GM21576 (cell line): ENCODE measurements at regions not wholly inside any gene's neighbourhood (a gene's known extent, or its start where the extent isn't known, plus 50 kb on each side); places are given as distances from the start of the nearest gene placed in this dataset.
"Not testable (repeated sequence)": the region's sequence is repeated elsewhere in the genome, so short reads cannot be mapped to it uniquely, and the experiment has no call there.

ENCODE experiments used
- ATAC-seq: cut with Tn5 transposase; IDR thresholded peaks from one replicate; pipeline ENCODE4 v1.9.1; 2021; ENCODE audit warnings: mild to moderate bottlenecking, moderate library complexity; ENCODE audit not compliant: unreplicated experiment

DNA sequence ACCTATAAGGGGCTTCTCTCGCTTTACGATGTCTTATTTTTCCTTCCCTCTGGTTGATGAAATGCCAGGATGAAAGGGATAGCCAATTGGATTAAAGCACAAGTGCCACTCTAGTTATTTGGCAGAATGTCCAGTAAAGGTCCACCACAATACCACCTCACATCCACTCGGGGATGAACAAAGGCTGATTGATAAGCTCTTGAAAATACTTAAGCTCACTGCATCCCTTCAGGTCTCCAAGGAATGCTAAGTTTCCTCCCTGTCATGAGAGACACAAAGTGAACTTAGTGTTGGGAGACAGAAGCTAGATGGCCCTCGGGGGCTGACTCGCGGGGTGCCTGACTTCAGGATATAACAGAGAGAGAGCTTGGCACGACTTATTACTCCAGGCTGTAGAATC lies 185.9 kb upstream of the ZNF644 start:
- ATAC-seq, result not testable (repeated sequence)

DNA sequence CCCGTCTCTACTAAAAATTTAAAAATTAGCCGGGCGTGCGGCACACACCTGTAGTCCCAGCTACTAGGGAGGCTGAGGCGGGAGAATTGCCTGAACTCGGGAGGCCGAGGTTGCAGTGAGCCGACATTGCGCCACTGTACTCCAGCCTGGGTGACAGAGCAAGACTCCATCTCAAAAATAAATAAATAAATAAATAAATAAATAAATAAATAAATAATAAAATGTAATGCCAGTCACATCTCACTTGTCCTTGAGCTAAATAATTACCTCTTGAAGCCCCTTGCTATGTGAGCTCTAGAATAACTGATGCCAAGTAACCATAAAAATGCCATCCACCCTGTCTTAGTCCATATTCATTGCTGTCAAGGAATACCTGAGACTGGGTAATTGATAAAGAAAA lies 182.3 kb upstream of the ZNF644 start:
- ATAC-seq, result not testable (repeated sequence)

DNA sequence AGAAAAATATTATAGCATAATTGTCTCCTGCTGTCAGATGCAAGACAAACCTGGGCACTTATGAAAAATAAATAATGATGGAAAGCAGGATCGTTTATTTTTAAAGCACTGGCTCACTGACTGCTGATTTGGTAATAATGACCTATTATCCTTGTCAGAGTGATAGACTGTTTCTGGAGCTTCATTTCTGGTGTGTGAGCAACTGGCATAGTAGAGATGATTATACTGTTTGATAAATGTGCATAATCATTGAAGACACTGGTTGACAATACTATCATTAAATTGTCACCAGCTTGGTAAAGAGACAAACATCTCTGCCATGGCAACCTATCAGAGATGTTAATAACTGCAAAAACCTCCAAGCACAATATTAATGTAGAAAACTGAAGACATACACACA lies 179.9 kb upstream of the ZNF644 start:
- ATAC-seq, result no peak

DNA sequence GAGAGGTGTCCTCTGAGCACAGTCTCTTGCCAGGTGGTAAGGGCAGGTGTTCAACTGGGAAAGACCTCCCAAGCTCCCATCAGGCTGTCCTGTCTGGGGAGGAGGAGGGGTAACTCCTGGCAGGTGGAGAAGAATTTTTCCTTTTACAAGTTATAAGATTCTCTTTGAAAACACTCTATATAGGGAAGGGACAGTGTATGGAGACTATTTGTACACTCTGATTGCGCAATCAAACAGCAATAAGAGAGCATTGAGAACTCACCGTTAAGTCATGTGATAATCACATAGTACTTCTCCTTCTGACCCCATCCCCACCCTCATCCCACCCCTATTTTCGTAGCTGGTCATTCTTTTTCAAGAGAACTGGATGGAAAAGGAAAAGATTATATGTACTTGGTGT lies 179.3 kb upstream of the ZNF644 start:
- no peak for ATAC-seq

DNA sequence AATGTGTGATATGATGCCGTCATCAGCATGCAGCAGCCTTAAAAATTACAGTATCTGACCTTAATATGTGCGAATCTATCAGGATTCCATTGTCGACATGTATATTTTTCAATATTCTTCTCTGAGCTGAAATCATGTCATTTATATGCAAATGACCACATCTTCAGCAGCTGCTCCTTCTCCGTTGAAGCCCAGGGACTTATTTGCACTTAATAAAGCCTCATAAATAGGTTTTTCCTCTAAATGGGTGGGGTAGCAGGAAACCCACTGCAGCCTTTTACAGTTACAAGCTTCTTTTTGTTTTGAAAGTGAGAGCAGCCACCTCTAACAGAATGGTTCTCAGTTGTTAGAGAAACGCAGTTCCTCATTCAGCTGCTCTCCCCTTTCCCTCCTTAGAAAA lies 178.8 kb upstream of the ZNF644 start:
- no peak for ATAC-seq

DNA sequence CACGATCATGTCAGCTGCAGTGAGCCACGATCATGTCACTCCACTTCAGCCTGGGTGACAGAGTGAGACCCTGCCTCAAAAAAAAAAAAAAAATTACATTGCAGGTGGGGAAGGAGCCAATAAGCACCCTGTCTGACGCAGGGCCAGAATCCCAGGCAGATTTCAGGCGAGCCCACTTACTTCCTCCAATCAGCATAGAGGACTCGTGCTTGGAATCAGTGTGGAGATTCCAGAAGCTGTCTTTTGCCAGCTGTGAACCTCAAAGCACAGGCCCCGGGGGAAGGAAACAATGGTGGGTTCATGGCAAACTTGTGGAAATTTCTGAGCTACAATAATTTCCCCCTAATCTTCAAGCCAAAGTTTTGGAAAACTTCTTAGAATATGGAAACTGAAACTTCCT lies 178.2 kb upstream of the ZNF644 start:
- no peak for ATAC-seq

DNA sequence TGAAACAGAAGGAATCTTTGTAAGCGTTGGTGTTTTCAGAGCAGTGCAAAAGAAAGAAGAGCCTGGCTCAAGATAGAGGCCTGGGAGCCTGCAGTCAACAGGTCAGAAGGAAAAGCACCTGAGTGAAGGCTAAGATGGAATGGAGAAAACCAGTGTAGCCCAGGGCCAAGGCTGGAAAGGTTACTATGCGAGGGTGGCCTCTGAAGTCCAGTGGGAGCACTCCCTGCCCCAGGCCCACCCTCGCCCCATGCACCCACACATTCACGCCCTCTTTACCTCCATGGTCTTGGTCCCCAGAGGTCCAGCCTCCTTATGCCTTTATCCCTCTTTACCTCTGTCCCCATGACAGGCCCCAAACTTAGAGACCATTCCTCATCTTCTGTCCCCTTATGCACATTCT lies 169.2 kb upstream of the ZNF644 start:
- ATAC-seq, result no peak

DNA sequence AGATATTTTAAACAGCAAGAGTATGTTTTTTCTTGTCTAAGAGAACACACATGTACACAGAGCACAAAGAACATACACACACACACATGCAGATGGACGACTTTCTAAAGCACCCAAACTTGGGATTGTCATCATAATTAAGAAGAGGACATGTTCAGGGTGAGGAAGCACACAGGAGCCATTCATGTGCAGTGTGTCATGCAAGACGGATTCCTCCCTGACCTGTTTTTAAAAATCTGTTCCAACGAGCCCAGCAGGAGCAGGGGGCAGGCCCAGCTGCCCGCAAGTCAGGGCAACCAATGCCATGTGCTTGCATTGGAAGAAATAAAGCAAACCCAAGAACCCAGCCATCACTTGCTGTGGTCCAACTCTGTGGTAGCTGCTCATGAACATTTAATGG lies 167.3 kb upstream of the ZNF644 start:
- ATAC-seq, result no peak

DNA sequence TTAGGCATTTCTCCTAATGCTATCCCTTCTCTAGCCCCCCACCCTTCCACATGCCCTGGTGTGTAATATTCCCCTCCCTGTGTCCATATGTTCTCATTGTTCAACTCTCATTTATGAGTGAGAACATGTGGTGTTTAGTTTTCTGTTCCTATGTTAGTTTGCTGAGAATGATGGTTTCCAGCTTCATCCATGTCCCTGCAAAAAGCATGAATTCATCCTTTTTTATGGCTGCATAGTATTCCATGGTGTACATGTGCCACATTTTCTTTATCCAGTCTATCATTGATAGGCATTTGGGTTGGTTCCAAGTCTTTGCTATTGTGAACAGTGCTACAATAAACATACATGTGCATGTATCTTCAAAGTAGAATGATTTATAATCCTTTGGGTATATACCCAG lies 161.0 kb upstream of the ZNF644 start:
- not testable (repeated sequence) for ATAC-seq

DNA sequence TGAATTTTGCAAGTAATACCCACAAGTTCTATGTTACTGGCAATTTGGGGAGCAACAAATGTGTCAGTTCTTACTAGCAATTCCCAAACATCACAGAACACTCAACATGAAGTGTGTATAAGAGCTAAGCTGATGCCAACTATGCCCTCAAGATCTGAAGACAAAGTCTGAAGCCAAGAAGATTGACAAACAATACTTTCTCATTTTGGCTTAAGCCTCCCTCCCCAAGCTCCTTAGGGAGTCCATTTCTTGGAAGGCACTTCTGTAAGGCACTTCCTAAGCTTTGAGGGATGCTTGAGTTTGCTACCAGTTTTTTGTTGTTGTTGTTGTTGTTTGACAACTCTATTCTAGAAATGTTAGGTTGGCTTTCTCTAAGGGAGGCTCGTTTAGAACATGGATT lies 154.4 kb upstream of the ZNF644 start:
- no peak for ATAC-seq

DNA sequence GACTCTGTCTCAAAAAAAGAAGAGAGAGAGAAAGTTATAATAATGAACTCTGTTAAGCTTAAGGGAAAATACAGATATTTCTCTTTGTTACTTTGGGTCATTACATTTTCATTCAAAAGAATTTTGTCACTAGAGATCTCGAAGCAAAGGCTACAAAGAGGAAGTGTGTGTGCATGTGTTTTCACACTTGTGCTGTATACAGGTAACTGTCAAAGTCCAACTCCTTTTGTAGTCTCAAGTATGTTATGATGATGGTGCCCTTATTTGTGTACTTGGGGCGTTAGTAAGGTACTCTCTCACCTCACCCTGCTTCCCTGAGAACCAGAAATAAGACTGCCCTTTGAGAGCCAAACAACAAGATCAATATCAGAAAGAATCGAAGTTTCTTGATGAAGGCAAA lies 152.9 kb upstream of the ZNF644 start:
- no peak for ATAC-seq

DNA sequence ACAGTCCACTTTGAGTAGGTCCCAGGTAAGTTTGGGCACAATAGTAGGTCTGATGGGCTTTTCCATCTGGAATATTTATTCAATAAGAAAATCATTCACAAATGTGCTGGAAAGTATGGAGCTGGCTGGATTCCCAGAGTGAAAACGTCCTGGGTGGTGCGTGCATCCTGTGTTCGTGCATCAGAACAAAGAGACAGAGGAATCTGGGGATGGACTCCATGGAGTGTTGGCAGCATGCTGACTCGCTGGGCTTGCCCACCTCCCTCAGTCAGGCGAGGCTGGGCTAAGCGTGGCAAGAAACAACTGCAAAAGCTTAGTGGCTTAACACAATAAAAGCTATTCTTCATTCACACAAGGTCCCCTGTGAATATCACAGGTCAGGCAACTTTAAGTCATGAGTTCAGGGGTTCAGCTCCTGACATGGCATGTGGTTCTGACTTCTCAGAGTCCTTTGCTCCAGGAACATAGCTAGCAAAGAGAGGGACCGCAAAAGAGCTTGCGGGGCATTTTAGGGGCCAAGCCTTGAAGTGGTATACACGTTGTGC lies 151.6 kb upstream of the ZNF644 start:
- no peak for ATAC-seq

DNA sequence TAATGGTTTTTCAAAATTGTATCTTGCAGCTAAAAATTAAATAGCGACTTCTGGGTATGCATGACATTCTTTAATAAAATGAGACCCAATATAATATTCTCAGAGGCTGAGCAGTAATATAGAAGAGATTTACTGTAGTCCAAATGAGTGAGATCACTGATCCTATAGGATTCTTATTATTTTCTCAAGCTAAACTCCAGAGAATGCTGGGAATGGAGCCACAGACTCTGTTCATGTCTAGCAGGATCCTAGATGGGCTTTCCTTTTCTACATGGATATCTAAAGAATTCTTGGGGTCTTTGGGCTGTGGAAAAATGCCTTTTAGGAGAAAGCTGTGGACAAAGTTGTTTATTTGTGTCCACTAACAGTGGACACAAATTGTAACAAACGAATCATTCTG lies 150.7 kb upstream of the ZNF644 start:
- no peak for ATAC-seq

DNA sequence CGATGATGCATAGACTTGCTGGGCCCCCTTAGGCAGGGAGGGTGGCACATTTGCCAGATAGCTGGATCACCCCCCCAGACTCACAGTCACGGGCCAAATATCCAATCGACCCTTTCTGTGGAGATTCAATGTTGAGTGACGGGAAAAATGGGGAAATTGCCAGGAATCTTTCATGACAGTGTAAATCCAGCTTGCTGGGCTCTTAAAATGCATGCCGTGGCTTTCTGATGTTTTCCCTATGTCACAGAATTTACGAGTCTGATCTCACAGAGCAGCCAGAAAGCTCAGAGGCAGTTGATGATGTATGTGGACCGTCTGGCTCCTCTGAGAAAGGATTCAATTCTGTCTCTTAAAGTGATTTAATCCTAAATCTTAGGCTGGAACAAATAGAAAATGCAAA lies 150.1 kb upstream of the ZNF644 start:
- ATAC-seq, result no peak

DNA sequence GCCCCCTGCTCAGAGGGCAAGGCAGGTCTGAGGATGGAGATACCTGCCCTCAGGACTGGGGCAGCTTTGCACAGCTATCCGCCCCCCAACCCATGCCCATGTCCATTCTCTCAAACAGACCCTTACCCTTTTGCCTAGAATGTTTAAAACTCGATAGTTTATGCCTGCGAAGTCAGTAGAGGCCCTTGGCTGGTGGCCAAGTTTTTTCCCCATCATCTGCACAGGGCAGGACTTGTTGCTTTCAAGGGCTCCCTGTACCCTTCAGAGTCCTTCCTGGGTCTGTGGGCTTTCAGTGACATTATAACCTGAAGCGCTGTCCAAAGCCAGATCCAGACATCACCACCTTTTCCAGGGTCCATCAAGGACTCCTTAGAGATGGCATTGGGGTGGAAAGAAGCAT lies 148.7 kb upstream of the ZNF644 start:
- ATAC-seq, result no peak

DNA sequence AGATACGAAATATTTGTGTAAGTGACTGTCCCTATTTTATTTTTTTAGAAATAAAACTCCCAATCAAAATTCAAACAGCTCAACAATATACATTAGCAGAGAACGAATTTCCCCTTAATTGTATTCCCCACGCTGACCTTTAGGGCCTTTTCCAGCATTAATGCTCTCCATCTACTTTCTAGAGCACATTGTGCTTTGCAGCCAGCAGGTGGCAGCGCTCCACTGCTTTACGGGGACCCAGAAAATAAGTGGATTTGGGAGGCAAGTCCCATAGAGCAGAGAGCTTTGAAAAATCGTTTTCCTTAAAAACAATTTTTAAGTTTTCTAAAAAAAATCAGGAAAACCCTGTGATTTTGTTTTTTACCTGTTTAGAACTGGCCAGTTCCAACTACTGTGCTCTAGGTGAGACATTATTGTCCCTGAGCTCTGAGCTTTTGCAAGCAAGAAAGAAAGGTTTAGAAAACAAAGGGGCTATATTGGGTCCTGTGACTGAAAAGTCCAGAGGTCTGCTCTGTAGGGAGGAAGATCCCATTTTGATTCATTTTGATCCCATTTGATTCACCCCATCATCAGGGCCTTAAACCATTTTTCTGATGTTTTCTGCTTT lies 144.4 kb upstream of the ZNF644 start:
- ATAC-seq, result peak; percentile 56

DNA sequence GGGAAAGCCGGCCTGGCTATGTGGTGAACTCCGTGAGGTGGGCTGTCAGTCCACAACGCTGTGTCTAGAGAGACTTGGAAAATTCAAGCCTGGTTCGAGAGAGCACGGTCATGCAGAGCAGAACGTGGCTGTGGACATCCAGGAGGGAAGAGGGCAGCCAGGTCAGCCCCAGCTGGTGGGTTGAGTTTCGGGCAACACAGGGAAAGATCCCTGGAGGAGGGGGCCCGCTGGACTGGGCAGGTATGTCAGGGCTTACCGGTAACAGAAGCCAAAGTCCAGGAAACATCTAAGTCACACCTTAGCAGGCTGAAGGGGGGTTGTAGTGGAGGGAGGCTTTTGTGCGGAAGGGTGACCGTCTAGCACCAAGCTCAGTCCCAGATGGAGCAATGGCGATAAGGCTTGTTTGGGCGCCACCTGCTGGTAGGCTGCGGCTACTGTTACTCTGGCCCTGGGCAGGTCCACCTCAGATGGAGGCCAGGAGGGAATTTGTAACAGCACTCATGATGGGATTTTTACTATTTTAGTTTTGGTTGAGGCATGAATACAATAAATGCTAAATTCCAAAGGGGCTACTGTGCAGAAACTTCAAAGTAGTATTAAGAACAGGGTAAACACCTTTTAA lies 143.3 kb upstream of the ZNF644 start:
- peak; percentile 84 for ATAC-seq

DNA sequence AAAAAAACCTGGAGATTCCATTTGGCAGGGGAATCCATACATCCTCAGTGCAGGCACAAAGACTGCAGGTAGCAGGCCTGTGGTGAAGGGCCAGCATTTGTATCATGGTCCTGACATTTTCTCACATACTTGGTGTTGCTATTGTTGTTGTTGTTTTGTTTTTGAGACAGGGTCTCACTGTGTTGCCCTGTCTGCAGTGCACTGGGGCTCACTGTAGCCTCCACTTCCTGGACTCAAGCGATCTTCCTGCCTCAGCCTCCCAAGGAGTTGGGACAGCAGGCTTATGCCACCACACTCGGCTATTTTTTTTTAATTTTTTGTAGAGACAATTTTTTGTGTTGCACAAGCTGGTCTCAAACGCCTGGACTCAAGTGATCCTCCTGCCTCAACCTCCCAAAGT lies 140.8 kb upstream of the ZNF644 start:
- no peak for ATAC-seq

DNA sequence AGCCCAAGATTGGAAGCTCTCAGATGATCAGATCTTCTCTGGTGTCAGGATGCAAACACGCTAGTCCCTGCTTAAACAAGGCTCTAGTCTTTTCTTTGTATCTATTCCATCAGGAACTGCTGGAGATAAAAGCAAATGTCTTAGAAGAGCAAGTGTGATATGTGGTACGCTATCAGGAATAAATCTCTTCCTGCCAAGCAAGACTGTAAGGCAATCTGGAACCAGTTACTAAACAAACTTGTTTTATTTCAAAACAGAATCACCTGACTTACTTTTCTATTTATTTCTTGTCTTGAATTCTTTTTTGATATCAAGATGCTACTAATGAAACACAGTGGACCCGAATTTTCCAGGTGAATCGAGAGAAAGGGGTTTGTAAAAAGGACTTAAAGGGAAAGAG lies 139.9 kb upstream of the ZNF644 start:
- no peak for ATAC-seq

DNA sequence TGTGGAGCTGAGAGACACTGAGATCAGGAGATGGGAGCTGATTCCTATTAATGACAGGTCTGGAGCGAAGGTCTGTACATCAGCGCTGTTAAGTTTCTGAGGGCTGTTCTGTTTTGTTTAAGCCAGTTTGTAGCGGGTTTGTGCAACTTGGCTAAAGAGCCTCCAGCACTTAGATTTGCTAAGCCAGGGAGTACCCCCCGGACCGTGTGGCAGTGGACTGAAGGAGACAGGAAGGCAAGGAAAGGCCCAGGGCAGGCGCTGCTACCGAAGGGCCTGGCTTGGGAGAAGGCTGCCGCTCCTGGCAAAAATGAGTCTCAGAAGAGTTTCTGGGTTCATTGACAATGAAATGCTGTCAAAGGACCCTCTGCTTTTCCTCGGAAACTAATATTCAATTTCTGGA lies 139.3 kb upstream of the ZNF644 start:
- ATAC-seq, result no peak

DNA sequence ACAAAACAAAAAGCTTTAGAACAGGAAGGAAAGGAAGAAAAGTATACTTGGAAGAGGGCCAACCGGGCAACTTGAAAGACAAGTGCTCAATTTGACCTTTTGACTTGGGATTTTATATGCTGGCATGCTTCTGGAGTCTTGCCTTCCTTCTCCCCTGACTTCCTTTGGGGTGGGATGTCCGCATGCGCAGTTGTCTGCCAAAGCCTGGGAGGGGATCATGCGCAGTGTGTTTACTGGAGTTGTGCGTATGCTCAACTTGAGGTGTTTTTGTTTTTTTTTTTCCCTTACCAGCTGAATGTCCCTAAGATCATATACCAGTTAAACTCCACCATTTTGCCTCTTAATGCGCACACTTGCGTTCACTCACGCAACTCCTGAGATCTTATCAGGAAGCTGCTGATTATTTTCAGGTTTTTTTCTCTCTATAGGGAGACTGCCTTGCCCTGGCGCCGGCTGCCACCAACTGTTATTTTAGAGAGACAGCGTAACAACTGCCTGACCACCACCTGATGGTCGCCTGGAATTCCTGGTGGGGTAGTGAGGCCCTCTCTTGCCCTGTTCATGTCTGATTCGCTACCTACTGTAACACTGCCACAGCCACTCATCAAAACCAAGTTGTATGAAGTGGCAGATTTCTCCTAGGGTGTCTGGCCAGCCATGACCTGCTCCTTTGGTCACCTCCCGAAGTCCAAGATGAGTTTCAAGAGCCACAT lies 138.7 kb upstream of the ZNF644 start:
- ATAC-seq, result no peak

DNA sequence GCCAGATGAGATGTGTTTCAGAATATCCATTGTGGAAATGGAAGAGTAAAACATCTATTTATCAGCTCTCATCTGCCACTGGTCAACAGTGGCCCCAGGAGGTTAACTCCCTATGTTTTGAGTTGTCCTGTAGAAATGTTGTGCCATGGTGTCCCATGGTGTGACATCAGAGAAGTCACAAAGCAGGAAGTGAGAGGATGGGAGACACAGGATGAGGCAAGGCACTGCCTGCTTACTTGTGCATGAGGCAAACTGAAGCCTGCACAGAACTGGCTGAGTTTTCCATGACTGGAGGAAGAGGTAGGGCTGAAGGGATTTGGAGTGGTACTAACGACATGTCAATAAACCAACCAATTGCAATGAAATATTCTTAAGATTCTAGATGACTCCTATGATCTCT lies 131.5 kb upstream of the ZNF644 start:
- no peak for ATAC-seq
